ENCODE measurements at regions not wholly inside any gene's neighbourhood (a gene's known extent, or its start where the extent isn't known, plus 50 kb on each side); places are given as distances from the start of the nearest gene placed in this dataset.

GRCh38 chr3:18153571-18154173 lies 271.5 kb downstream of the SATB1 start:
- WGBS (ENCODE audit: insufficient coverage), result no CpG with 5 or more reads among the region's 3 CpGs

GRCh38 chr3:18151199-18151598 lies 273.9 kb downstream of the SATB1 start:
- Histone ChIP-seq H3K9me3 (replicated peaks; ENCODE audit: control insufficient read depth, low read depth, low read length) (no peaks in the 10 kb centered on the region), H3K36me3 (ENCODE audit: control insufficient read depth, insufficient read depth, low read length) (no peaks in the 10 kb centered on the region), H3K4me1 (ENCODE audit: control insufficient read depth, insufficient read depth, low read length) (no peaks in the 10 kb centered on the region), H3K27ac (ENCODE audit: low read length) (no peak overlapping the region), H3K27me3 (ENCODE audit: control insufficient read depth, insufficient read depth, low read length) (no peaks in the 10 kb centered on the region), H3K4me3 (ENCODE audit: low read length) (no peak overlapping the region)
- WGBS (ENCODE audit: insufficient coverage), result 90% methylated on average over 2 of the region's 3 CpGs
- no peak for DNase-seq

More at GRCh38 chr3:18153571-18154173, 271.5 kb downstream of the SATB1 start:
- Histone ChIP-seq H3K4me1 (ENCODE audit: control insufficient read depth, insufficient read depth, low read length) (no peaks in the 10 kb centered on the region), H3K27me3 (ENCODE audit: control insufficient read depth, insufficient read depth, low read length) (no peaks in the 10 kb centered on the region), H3K9me3 (replicated peaks; ENCODE audit: control insufficient read depth, low read depth, low read length) (no peaks in the 10 kb centered on the region), H3K36me3 (ENCODE audit: control insufficient read depth, insufficient read depth, low read length) (no peaks in the 10 kb centered on the region), H3K4me3 (ENCODE audit: low read length) (no peak overlapping the region), H3K27ac (ENCODE audit: low read length) (no peak overlapping the region)
- no peak for DNase-seq

- Histone ChIP-seq H3K36me3 (ENCODE audit: control insufficient read depth, insufficient read depth, low read length) (no peaks in the 10 kb centered on the region), H3K4me3 (ENCODE audit: low read length) (no peak overlapping the region), H3K27me3 (ENCODE audit: control insufficient read depth, insufficient read depth, low read length) (no peaks in the 10 kb centered on the region), H3K27ac (ENCODE audit: low read length) (no peak overlapping the region), H3K4me1 (ENCODE audit: control insufficient read depth, insufficient read depth, low read length) (no peaks in the 10 kb centered on the region), H3K9me3 (replicated peaks; ENCODE audit: control insufficient read depth, low read depth, low read length) (no peaks in the 10 kb centered on the region)
- 81% methylated on average over 2 of the region's 4 CpGs for WGBS (ENCODE audit: insufficient coverage)
- no peak for DNase-seq
These were observed 275.2 kb downstream of the SATB1 start for GRCh38 chr3:18149935-18150334.

- no peak for DNase-seq
- Histone ChIP-seq H3K27ac (ENCODE audit: low read length) (no peak overlapping the region), H3K4me1 (ENCODE audit: control insufficient read depth, insufficient read depth, low read length) (no peaks in the 10 kb centered on the region), H3K9me3 (replicated peaks; ENCODE audit: control insufficient read depth, low read depth, low read length) (no peaks in the 10 kb centered on the region), H3K36me3 (ENCODE audit: control insufficient read depth, insufficient read depth, low read length) (no peaks in the 10 kb centered on the region), H3K27me3 (ENCODE audit: control insufficient read depth, insufficient read depth, low read length) (no peaks in the 10 kb centered on the region), H3K4me3 (ENCODE audit: low read length) (no peak overlapping the region)
- WGBS (ENCODE audit: insufficient coverage), result no CpG with 5 or more reads among the region's 2 CpGs
These were observed 275.8 kb downstream of the SATB1 start for GRCh38 chr3:18149386-18149785.

GRCh38 chr3:18144571-18144970 lies 280.6 kb downstream of the SATB1 start:
- Histone ChIP-seq H3K9me3 (replicated peaks; ENCODE audit: control insufficient read depth, low read depth, low read length) (no peaks in the 10 kb centered on the region), H3K27ac (ENCODE audit: low read length) (no peak overlapping the region)
- DNase-seq, result no peak

GRCh38 chr3:18143258-18143780 lies 281.8 kb downstream of the SATB1 start:
- H3K27me3 ChIP-seq (ENCODE audit: control insufficient read depth, insufficient read depth, low read length), result no peaks in the 10 kb centered on the region
- H3K9me3 ChIP-seq (replicated peaks; ENCODE audit: control insufficient read depth, low read depth, low read length), result no peaks in the 10 kb centered on the region
- H3K4me1 ChIP-seq (ENCODE audit: control insufficient read depth, insufficient read depth, low read length), result no peaks in the 10 kb centered on the region
- no peak overlapping the region for H3K4me3 ChIP-seq (ENCODE audit: low read length)
- H3K36me3 ChIP-seq (ENCODE audit: control insufficient read depth, insufficient read depth, low read length), result no peaks in the 10 kb centered on the region
- no peak overlapping the region for H3K27ac ChIP-seq (ENCODE audit: low read length)
- WGBS (ENCODE audit: insufficient coverage), result 33% methylated on average over 1 of the region's 6 CpGs
- no peak for DNase-seq

More at GRCh38 chr3:18144571-18144970, 280.6 kb downstream of the SATB1 start:
- Histone ChIP-seq H3K4me3 (ENCODE audit: low read length) (no peak overlapping the region), H3K36me3 (ENCODE audit: control insufficient read depth, insufficient read depth, low read length) (no peaks in the 10 kb centered on the region), H3K27me3 (ENCODE audit: control insufficient read depth, insufficient read depth, low read length) (no peaks in the 10 kb centered on the region), H3K4me1 (ENCODE audit: control insufficient read depth, insufficient read depth, low read length) (no peaks in the 10 kb centered on the region)

- H3K4me1 ChIP-seq (ENCODE audit: control insufficient read depth, insufficient read depth, low read length), result no peaks in the 10 kb centered on the region
- no peak overlapping the region for H3K4me3 ChIP-seq (ENCODE audit: low read length)
- WGBS (ENCODE audit: insufficient coverage), result no CpG with 5 or more reads among the region's 2 CpGs
- DNase-seq, result no peak
- no peaks in the 10 kb centered on the region for H3K9me3 ChIP-seq (replicated peaks; ENCODE audit: control insufficient read depth, low read depth, low read length)
- no peak overlapping the region for H3K27ac ChIP-seq (ENCODE audit: low read length)
- H3K36me3 ChIP-seq (ENCODE audit: control insufficient read depth, insufficient read depth, low read length), result no peaks in the 10 kb centered on the region
- H3K27me3 ChIP-seq (ENCODE audit: control insufficient read depth, insufficient read depth, low read length), result no peaks in the 10 kb centered on the region
These were observed 287.2 kb downstream of the SATB1 start for GRCh38 chr3:18137958-18138357.

GRCh38 chr3:18135060-18135814 lies 289.9 kb downstream of the SATB1 start:
- H3K4me1 ChIP-seq (ENCODE audit: control insufficient read depth, insufficient read depth, low read length), result no peaks in the 10 kb centered on the region
- H3K9me3 ChIP-seq (replicated peaks; ENCODE audit: control insufficient read depth, low read depth, low read length), result no peaks in the 10 kb centered on the region
- H3K4me3 ChIP-seq (ENCODE audit: low read length), result no peak overlapping the region
- no peaks in the 10 kb centered on the region for H3K27me3 ChIP-seq (ENCODE audit: control insufficient read depth, insufficient read depth, low read length)
- no peaks in the 10 kb centered on the region for H3K36me3 ChIP-seq (ENCODE audit: control insufficient read depth, insufficient read depth, low read length)
- 0% methylated on average over 1 of the region's 7 CpGs for WGBS (ENCODE audit: insufficient coverage)
- no peak overlapping the region for H3K27ac ChIP-seq (ENCODE audit: low read length)
- DNase-seq, result no peak

GRCh38 chr3:18134386-18135059 lies 290.6 kb downstream of the SATB1 start:
- 100% methylated on average over 1 of the region's 2 CpGs for WGBS (ENCODE audit: insufficient coverage)
- Histone ChIP-seq H3K9me3 (replicated peaks; ENCODE audit: control insufficient read depth, low read depth, low read length) (no peaks in the 10 kb centered on the region), H3K27me3 (ENCODE audit: control insufficient read depth, insufficient read depth, low read length) (no peaks in the 10 kb centered on the region), H3K4me3 (ENCODE audit: low read length) (no peak overlapping the region), H3K27ac (ENCODE audit: low read length) (no peak overlapping the region), H3K36me3 (ENCODE audit: control insufficient read depth, insufficient read depth, low read length) (no peaks in the 10 kb centered on the region), H3K4me1 (ENCODE audit: control insufficient read depth, insufficient read depth, low read length) (no peaks in the 10 kb centered on the region)
- DNase-seq, result no peak

GRCh38 chr3:18132991-18133390 lies 292.1 kb downstream of the SATB1 start:
- no peaks in the 10 kb centered on the region for H3K36me3 ChIP-seq (ENCODE audit: control insufficient read depth, insufficient read depth, low read length)
- no peaks in the 10 kb centered on the region for H3K9me3 ChIP-seq (replicated peaks; ENCODE audit: control insufficient read depth, low read depth, low read length)
- H3K27ac ChIP-seq (ENCODE audit: low read length), result no peak overlapping the region
- DNase-seq, result no peak
- no peak overlapping the region for H3K4me3 ChIP-seq (ENCODE audit: low read length)
- no peaks in the 10 kb centered on the region for H3K4me1 ChIP-seq (ENCODE audit: control insufficient read depth, insufficient read depth, low read length)
- H3K27me3 ChIP-seq (ENCODE audit: control insufficient read depth, insufficient read depth, low read length), result no peaks in the 10 kb centered on the region

All from muscle of leg (tissue), 3 donors.